GM13977 (cell line): ENCODE measurements at regions not wholly inside any gene's neighbourhood (a gene's known extent, or its start where the extent isn't known, plus 50 kb on each side); places are given as distances from the start of the nearest gene placed in this dataset.

Experiments
- DNase-seq: peaks from one replicate; pipeline ENCODE4 v3.0.0; 2012; ENCODE audit warnings: low spot score
- CTCF ChIP-seq: IDR thresholded peaks from 2 replicates; pipeline ENCODE4 v1.5.1; 2012; ENCODE audit warnings: mild to moderate bottlenecking, control low read depth; ENCODE audit not compliant: insufficient read depth; ENCODE audit errors: extremely low read depth, missing control alignments
- in situ Hi-C: fragments of 300-500 bp; cut with MboI; formaldehyde crosslinking; loops from one replicate; pipeline ENCODE4 v1.12.0; 2022; ENCODE audit warnings: low sequenced_read_pairs, low pct_unique_long_range_greater_than_20kb, mixed read lengths, inconsistent platforms; ENCODE audit not compliant: unreplicated experiment

GRCh38 chr3:162152636-162153035 lies 656.0 kb downstream of the OTOL1 start:
- TF ChIP-seq CTCF = no peak
- in situ Hi-C loops = no loop called here
- DNase-seq = no peak

- DNase-seq = no peak
- TF ChIP-seq CTCF = no peak
- in situ Hi-C loops = no loop called here
Observed at GRCh38 chr3:162161595-162161994, 665.0 kb downstream of the OTOL1 start.

- no peak for TF ChIP-seq CTCF
- in situ Hi-C loops = no loop called here
- DNase-seq = peak; percentile 2
Observed at GRCh38 chr3:162165346-162165745, 668.7 kb downstream of the OTOL1 start.

GRCh38 chr3:162166543-162166942 lies 669.9 kb downstream of the OTOL1 start:
- DNase-seq = no peak
- in situ Hi-C loops = no loop called here
- no peak for TF ChIP-seq CTCF

GRCh38 chr3:162168715-162169114 lies 672.1 kb downstream of the OTOL1 start:
- DNase-seq = no peak
- in situ Hi-C loops = no loop called here
- TF ChIP-seq CTCF = no peak

DNA sequence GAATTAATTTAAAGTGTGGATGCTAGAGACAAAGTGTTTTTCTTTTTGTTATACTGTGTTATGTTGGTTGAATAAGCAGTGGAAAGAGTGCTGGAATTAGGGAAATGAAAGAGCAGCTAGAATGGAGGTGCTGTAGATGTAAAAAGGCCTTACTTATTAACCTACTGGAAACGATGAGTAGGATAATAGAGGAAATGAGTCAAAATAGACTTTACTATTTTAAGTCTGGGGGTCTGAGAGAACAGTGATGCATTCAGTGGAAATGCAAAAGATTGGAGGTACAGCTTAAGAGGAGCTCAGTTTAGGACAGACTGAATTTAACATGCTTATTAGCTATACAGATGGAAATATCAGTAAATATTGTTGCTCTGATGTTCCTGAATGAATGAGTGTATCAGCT lies 674.0 kb downstream of the OTOL1 start:
- in situ Hi-C loops = no loop called here
- TF ChIP-seq CTCF = no peak

DNA sequence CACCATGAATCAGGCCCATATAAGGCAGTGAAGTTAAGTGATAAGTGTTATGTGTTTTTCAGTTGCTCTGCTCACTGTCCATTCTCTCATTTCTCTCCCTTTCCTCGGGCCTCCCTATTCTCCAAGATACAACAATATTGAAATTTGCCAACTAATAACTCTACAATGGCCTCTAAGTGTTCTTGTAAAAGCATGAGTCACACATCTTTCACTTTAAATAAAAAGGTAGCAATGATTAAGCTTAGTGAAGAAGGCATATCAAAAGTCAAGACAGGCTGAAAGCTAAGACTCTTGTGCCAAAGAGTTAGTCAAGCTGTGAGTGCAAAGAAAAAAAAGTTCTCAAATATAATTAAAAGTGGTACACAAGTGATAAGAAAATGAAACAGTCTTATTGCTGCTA lies 675.4 kb downstream of the OTOL1 start:
- no peak for DNase-seq
- TF ChIP-seq CTCF = no peak
- in situ Hi-C loops = no loop called here

More for the DNA sequence above, 674.0 kb downstream of the OTOL1 start:
- DNase-seq = no peak
